Astrocyte (in vitro differentiated cells and primary cell): ENCODE measurements at regions not wholly inside any gene's neighbourhood (a gene's known extent, or its start where the extent isn't known, plus 50 kb on each side); places are given as distances from the start of the nearest gene placed in this dataset.

Experiments used
- CTCF ChIP-seq: IDR thresholded peaks from 2 replicates; pipeline ENCODE4 v1.5.1; 2011; ENCODE audit warnings: low read depth, mild to moderate bottlenecking, inconsistent platforms, low read length, moderate library complexity; ENCODE audit not compliant: insufficient read depth
- EZH2 ChIP-seq: IDR thresholded peaks from 2 replicates; pipeline ENCODE4 v1.6.1; 2012; ENCODE audit warnings: mild to moderate bottlenecking, low read length, inconsistent platforms; ENCODE audit not compliant: insufficient read depth

- TF ChIP-seq CTCF (no peak), EZH2 (no peak)
Observed at GRCh38 chr4:14902342-14902741, 99.9 kb upstream of the CPEB2 start.
